Lower lobe of right lung (tissue), 2 donors: ENCODE measurements at regions not wholly inside any gene's neighbourhood (a gene's known extent, or its start where the extent isn't known, plus 50 kb on each side); places are given as distances from the start of the nearest gene placed in this dataset.
"Not testable (repeated sequence)": the region's sequence is repeated elsewhere in the genome, so short reads cannot be mapped to it uniquely, and the experiment has no call there.

Experiments
- ATAC-seq, 2 donors: fragments of 200-7000 bp; cut with Tn5 transposase; one replicate each; pipeline ENCODE4 v1.9.1; 2020 to 2022; ENCODE audit warnings: mild to moderate bottlenecking in 2 of 2, moderate library complexity in 2 of 2
- DNase-seq: peaks from one replicate; pipeline ENCODE4 v3.0.0-alpha.2; 2020
- H3K27ac ChIP-seq: fragments of 200-600 bp; one replicate; pipeline ENCODE4 v1.8.0; 2022
- H3K27me3 ChIP-seq: fragments of 200-600 bp; one replicate; pipeline ENCODE4 v1.8.0; 2022; ENCODE audit warnings: low read depth
- H3K36me3 ChIP-seq: fragments of 200-600 bp; one replicate; pipeline ENCODE4 v1.8.0; 2022; ENCODE audit warnings: mild to moderate bottlenecking
- H3K4me1 ChIP-seq: fragments of 200-600 bp; one replicate; pipeline ENCODE4 v1.8.0; 2022
- H3K4me3 ChIP-seq: fragments of 200-600 bp; one replicate; pipeline ENCODE4 v1.8.0; 2022; ENCODE audit warnings: mild to moderate bottlenecking
- H3K9me3 ChIP-seq: fragments of 200-600 bp; one replicate; pipeline ENCODE4 v1.8.0; 2022
- CTCF ChIP-seq: fragments of 200-600 bp; IDR thresholded peaks from one replicate; pipeline ENCODE4 v1.8.0; 2022; ENCODE audit warnings: antibody characterized with exemption, mild to moderate bottlenecking
- intact Hi-C: fragments of 100-400 bp; cut with DNase I; formaldehyde crosslinking; loops from one replicate; pipeline ENCODE4 v1.11.0; 2022
- donor health status: DM: no; HTN: yes; CAD: no; lungs with severe emphysema.

GRCh38 chr5:164326219-164326618 lies 820.8 kb downstream of the MAT2B start:
- H3K9me3 ChIP-seq, result peaks cover 12% of the 10 kb centered on the region
- H3K27ac ChIP-seq, result no peak overlapping the region
- H3K4me3 ChIP-seq, result no peak overlapping the region
- no peak for TF ChIP-seq CTCF
- no peaks in the 10 kb centered on the region for H3K27me3 ChIP-seq
- H3K4me1 ChIP-seq, result no peaks in the 10 kb centered on the region
- DNase-seq, result no peak
- intact Hi-C loops, result no loop called here
- no peak for ATAC-seq
- no peaks in the 10 kb centered on the region for H3K36me3 ChIP-seq

- H3K27me3 ChIP-seq, H3K27ac ChIP-seq, H3K36me3 ChIP-seq, H3K4me3 ChIP-seq, intact Hi-C loops, ATAC-seq, H3K4me1 ChIP-seq, DNase-seq: not testable (repeated sequence)
- H3K9me3 ChIP-seq, result peaks cover 12% of the 10 kb centered on the region
Measured at GRCh38 chr5:164327166-164327565, 821.7 kb downstream of the MAT2B start.

GRCh38 chr5:164332349-164333196 lies 827.2 kb downstream of the MAT2B start:
- no peaks in the 10 kb centered on the region for H3K4me1 ChIP-seq
- ATAC-seq, result peak in 1 of 2 donors; percentile 14
- no peak overlapping the region for H3K4me3 ChIP-seq
- peaks cover under 1% of the 10 kb centered on the region for H3K9me3 ChIP-seq
- H3K36me3 ChIP-seq, result no peaks in the 10 kb centered on the region
- no peaks in the 10 kb centered on the region for H3K27me3 ChIP-seq
- intact Hi-C loops, result no loop called here
- TF ChIP-seq CTCF, result no peak
- DNase-seq, result no peak
- H3K27ac ChIP-seq, result no peak overlapping the region

GRCh38 chr5:164335837-164336236 lies 830.4 kb downstream of the MAT2B start:
- H3K27me3 ChIP-seq, result no peaks in the 10 kb centered on the region
- no peak overlapping the region for H3K4me3 ChIP-seq
- H3K27ac ChIP-seq, result no peak overlapping the region
- ATAC-seq (no peak), DNase-seq (no peak)
- H3K36me3 ChIP-seq, result no peaks in the 10 kb centered on the region
- no peaks in the 10 kb centered on the region for H3K9me3 ChIP-seq
- intact Hi-C loops, result no loop called here
- no peak for TF ChIP-seq CTCF
- no peaks in the 10 kb centered on the region for H3K4me1 ChIP-seq

- TF ChIP-seq CTCF, result no peak
- Histone ChIP-seq H3K4me1 (no peaks in the 10 kb centered on the region), H3K9me3 (no peaks in the 10 kb centered on the region), H3K4me3 (no peak overlapping the region), H3K27ac (no peak overlapping the region), H3K27me3 (no peaks in the 10 kb centered on the region), H3K36me3 (no peaks in the 10 kb centered on the region)
- intact Hi-C loops, result no loop called here
- DNase-seq (no peak), ATAC-seq (no peak)
Measured at GRCh38 chr5:164336276-164336675, 830.9 kb downstream of the MAT2B start.

GRCh38 chr5:164336906-164337305 lies 831.5 kb downstream of the MAT2B start:
- TF ChIP-seq CTCF, result no peak
- Histone ChIP-seq H3K4me3 (no peak overlapping the region), H3K36me3 (no peaks in the 10 kb centered on the region), H3K4me1 (no peaks in the 10 kb centered on the region), H3K27me3 (no peaks in the 10 kb centered on the region), H3K27ac (no peak overlapping the region), H3K9me3 (no peaks in the 10 kb centered on the region)
- DNase-seq, result no peak
- ATAC-seq, result no peak
- intact Hi-C loops, result no loop called here
